ENCODE measurements at regions not wholly inside any gene's neighbourhood (a gene's known extent, or its start where the extent isn't known, plus 50 kb on each side); places are given as distances from the start of the nearest gene placed in this dataset.

GRCh38 chr15:36133742-36134141 is 445.7 kb upstream of the CDIN1 start:
- no peak overlapping the region for H3K4me2 ChIP-seq (ENCODE audit: extremely low read depth, insufficient read depth, low read length)
- H4K20me1 ChIP-seq (ENCODE audit: control insufficient read depth, extremely low read depth, insufficient read depth, low read length): no peaks in the 10 kb centered on the region
- no peaks in the 10 kb centered on the region for H3K36me3 ChIP-seq (ENCODE audit: control insufficient read depth, insufficient read depth, low read length)
- H3K27me3 ChIP-seq (ENCODE audit: control insufficient read depth, insufficient read depth, low read length): no peaks in the 10 kb centered on the region
- H3K9ac ChIP-seq (ENCODE audit: insufficient read depth, low read length): no peak overlapping the region
- H3K79me2 ChIP-seq (ENCODE audit: control insufficient read depth, insufficient read depth, low read length): no peaks in the 10 kb centered on the region
- no peak overlapping the region for H3K27ac ChIP-seq (ENCODE audit: insufficient read depth, low read length)
- H3K4me3 ChIP-seq (replicated peaks in 1 of 4; ENCODE audit: control extremely low read depth in 1 of 4, insufficient read depth in 1 of 4, low read depth in 3 of 4, low read length in 4 of 4): no peak overlapping the region
- H3K4me1 ChIP-seq (ENCODE audit: control insufficient read depth, extremely low read depth, insufficient read depth, low read length): peaks cover 4% of the 10 kb centered on the region
- H3K9me3 ChIP-seq (ENCODE audit: control insufficient read depth, insufficient read depth, low read depth, low read length): no peaks in the 10 kb centered on the region
- DNase-seq (ENCODE audit: low read depth in 2 of 2): peak in 1 of 2 donors; percentile 34
- no peak for TF ChIP-seq CTCF (conservative IDR thresholded peaks at IDR 0.05 in 1 of 2, IDR thresholded peaks at IDR 0.05 in 1 of 2; ENCODE audit: low read depth in 1 of 2, low read length in 2 of 2)
- TF ChIP-seq EZH2 (IDR thresholded peaks at IDR 0.05; ENCODE audit: low read length, missing control alignments): no peak
- no peak overlapping the region for H2AFZ ChIP-seq (ENCODE audit: low read length)

- no peak for TF ChIP-seq EZH2 (IDR thresholded peaks at IDR 0.05; ENCODE audit: low read length, missing control alignments)
- TF ChIP-seq CTCF (conservative IDR thresholded peaks at IDR 0.05 in 1 of 2, IDR thresholded peaks at IDR 0.05 in 1 of 2; ENCODE audit: low read depth in 1 of 2, low read length in 2 of 2): no peak
- no peak overlapping the region for H3K4me2 ChIP-seq (ENCODE audit: extremely low read depth, insufficient read depth, low read length)
- no peak overlapping the region for H3K27ac ChIP-seq (ENCODE audit: insufficient read depth, low read length)
- no peaks in the 10 kb centered on the region for H3K9me3 ChIP-seq (ENCODE audit: control insufficient read depth, insufficient read depth, low read depth, low read length)
- peaks cover 4% of the 10 kb centered on the region for H3K4me1 ChIP-seq (ENCODE audit: control insufficient read depth, extremely low read depth, insufficient read depth, low read length)
- H3K79me2 ChIP-seq (ENCODE audit: control insufficient read depth, insufficient read depth, low read length): no peaks in the 10 kb centered on the region
- H3K36me3 ChIP-seq (ENCODE audit: control insufficient read depth, insufficient read depth, low read length): no peaks in the 10 kb centered on the region
- no peak overlapping the region for H3K4me3 ChIP-seq (replicated peaks in 1 of 4; ENCODE audit: control extremely low read depth in 1 of 4, insufficient read depth in 1 of 4, low read depth in 3 of 4, low read length in 4 of 4)
- no peak for DNase-seq (ENCODE audit: low read depth in 2 of 2)
- H3K27me3 ChIP-seq (ENCODE audit: control insufficient read depth, insufficient read depth, low read length): no peaks in the 10 kb centered on the region
- no peak overlapping the region for H3K9ac ChIP-seq (ENCODE audit: insufficient read depth, low read length)
- H2AFZ ChIP-seq (ENCODE audit: low read length): no peak overlapping the region
- no peaks in the 10 kb centered on the region for H4K20me1 ChIP-seq (ENCODE audit: control insufficient read depth, extremely low read depth, insufficient read depth, low read length)
These were observed 443.4 kb upstream of the CDIN1 start for GRCh38 chr15:36136049-36136448.

- H3K9me3 ChIP-seq (ENCODE audit: control insufficient read depth, insufficient read depth, low read depth, low read length): no peaks in the 10 kb centered on the region
- H3K4me2 ChIP-seq (ENCODE audit: extremely low read depth, insufficient read depth, low read length): no peak overlapping the region
- no peaks in the 10 kb centered on the region for H3K36me3 ChIP-seq (ENCODE audit: control insufficient read depth, insufficient read depth, low read length)
- no peak for TF ChIP-seq EZH2 (IDR thresholded peaks at IDR 0.05; ENCODE audit: low read length, missing control alignments)
- TF ChIP-seq CTCF (conservative IDR thresholded peaks at IDR 0.05 in 1 of 2, IDR thresholded peaks at IDR 0.05 in 1 of 2; ENCODE audit: low read depth in 1 of 2, low read length in 2 of 2): no peak
- no peak overlapping the region for H3K9ac ChIP-seq (ENCODE audit: insufficient read depth, low read length)
- H3K4me1 ChIP-seq (ENCODE audit: control insufficient read depth, extremely low read depth, insufficient read depth, low read length): no peaks in the 10 kb centered on the region
- no peaks in the 10 kb centered on the region for H3K79me2 ChIP-seq (ENCODE audit: control insufficient read depth, insufficient read depth, low read length)
- no peak overlapping the region for H3K27ac ChIP-seq (ENCODE audit: insufficient read depth, low read length)
- no peak overlapping the region for H3K4me3 ChIP-seq (replicated peaks in 1 of 4; ENCODE audit: control extremely low read depth in 1 of 4, insufficient read depth in 1 of 4, low read depth in 3 of 4, low read length in 4 of 4)
- no peaks in the 10 kb centered on the region for H3K27me3 ChIP-seq (ENCODE audit: control insufficient read depth, insufficient read depth, low read length)
- no peaks in the 10 kb centered on the region for H4K20me1 ChIP-seq (ENCODE audit: control insufficient read depth, extremely low read depth, insufficient read depth, low read length)
- DNase-seq (ENCODE audit: low read depth in 2 of 2): no peak
- no peak overlapping the region for H2AFZ ChIP-seq (ENCODE audit: low read length)
These were observed 426.5 kb upstream of the CDIN1 start for GRCh38 chr15:36152936-36153335.
